HEK293T (cell line): ENCODE measurements at regions not wholly inside any gene's neighbourhood (a gene's known extent, or its start where the extent isn't known, plus 50 kb on each side); places are given as distances from the start of the nearest gene placed in this dataset.
A peak's percentile ranks its signal among the peaks of the same experiment; 100 is the strongest.

Source experiments
- CTCF ChIA-PET: fragments of 350-600 bp; formaldehyde crosslinking; extraction: SDS; loops from one replicate; lab custom pipeline; 2021; ENCODE audit warnings: antibody characterized with exemption, inconsistent platforms; lab: Yijun Ruan, JAX
- POLR2A ChIA-PET: fragments of 350-600 bp; formaldehyde crosslinking; extraction: SDS; loops from one replicate; lab custom pipeline; 2020; ENCODE audit warnings: antibody characterized with exemption, inconsistent platforms; lab: Yijun Ruan, JAX
- DNase-seq: peaks from one replicate; pipeline ENCODE4 v3.0.0; 2012; ENCODE audit warnings: mixed read lengths; ENCODE audit errors: extremely low spot score
- ARNT ChIP-seq: fragments of 450-650 bp; IDR thresholded peaks from 2 replicates; pipeline ENCODE4 v1.6.1; 2017; ENCODE audit warnings: mild to moderate bottlenecking
- BHLHE40 ChIP-seq: fragments of 450-650 bp; IDR thresholded peaks from 2 replicates; pipeline ENCODE4 v1.6.1; 2016; ENCODE audit warnings: mild to moderate bottlenecking, moderate library complexity, borderline replicate concordance
- CTBP1 ChIP-seq: fragments of 450-650 bp; IDR thresholded peaks from 2 replicates; pipeline ENCODE4 v1.6.1; 2016; ENCODE audit warnings: borderline replicate concordance
- ELF4 ChIP-seq: fragments of 450-650 bp; IDR thresholded peaks from 2 replicates; pipeline ENCODE4 v1.6.1; 2017; ENCODE audit warnings: antibody characterized with exemption
- FOXA1 ChIP-seq: fragments of 450-650 bp; IDR thresholded peaks from 2 replicates; pipeline ENCODE4 v1.6.1; 2016; ENCODE audit warnings: mild to moderate bottlenecking
- FOXK2 ChIP-seq: fragments of 450-650 bp; IDR thresholded peaks from 2 replicates; pipeline ENCODE4 v1.6.1; 2016; ENCODE audit warnings: mild to moderate bottlenecking
- FOXM1 ChIP-seq: fragments of 450-650 bp; IDR thresholded peaks from 2 replicates; pipeline ENCODE4 v1.6.1; 2017; ENCODE audit warnings: mild to moderate bottlenecking, borderline replicate concordance
- HDGF ChIP-seq: fragments of 450-650 bp; IDR thresholded peaks from 2 replicates; pipeline ENCODE4 v1.6.1; 2017; ENCODE audit warnings: antibody characterized with exemption, borderline replicate concordance
- L3MBTL2 ChIP-seq: fragments of 450-650 bp; conservative IDR thresholded peaks from 2 replicates; pipeline ENCODE4 v1.6.1; 2016; ENCODE audit warnings: mild to moderate bottlenecking
- LEF1 ChIP-seq: fragments of 450-650 bp; IDR thresholded peaks from 2 replicates; pipeline ENCODE4 v1.6.1; 2017; ENCODE audit warnings: mild to moderate bottlenecking, borderline replicate concordance
- NFRKB ChIP-seq: fragments of 450-650 bp; IDR thresholded peaks from 2 replicates; pipeline ENCODE4 v1.6.1; 2016; ENCODE audit warnings: mild to moderate bottlenecking, moderate library complexity
- PKNOX1 ChIP-seq: fragments of 450-650 bp; IDR thresholded peaks from 2 replicates; pipeline ENCODE4 v1.6.1; 2016
- SP1 ChIP-seq: fragments of 450-650 bp; IDR thresholded peaks from 2 replicates; pipeline ENCODE4 v1.6.1; 2017
- SUZ12 ChIP-seq: fragments of 450-650 bp; IDR thresholded peaks from 2 replicates; pipeline ENCODE4 v1.6.1; 2016; ENCODE audit warnings: mild to moderate bottlenecking
- TARDBP ChIP-seq: fragments of 450-650 bp; IDR thresholded peaks from 2 replicates; pipeline ENCODE4 v1.6.1; 2016
- ZNF384 ChIP-seq: fragments of 450-650 bp; IDR thresholded peaks from 2 replicates; pipeline ENCODE4 v1.6.1; 2016

- TF ChIP-seq FOXM1 (no peak), BHLHE40 (no peak)
- ChIA-PET CTCF (no interaction called here), POLR2A (no interaction called here)
- no peak for DNase-seq
These were observed 94.3 kb upstream of the DOCK10 start for GRCh38 chr2:225136552-225136951.

GRCh38 chr2:225131898-225132297 is 89.6 kb upstream of the DOCK10 start:
- TF ChIP-seq NFRKB = no peak
- TF ChIP-seq SUZ12 = no peak
- no peak for TF ChIP-seq FOXK2
- no peak for TF ChIP-seq LEF1
- no peak for DNase-seq
- ChIA-PET POLR2A (no interaction called here), CTCF (no interaction called here)

GRCh38 chr2:225130093-225130492 is 87.8 kb upstream of the DOCK10 start:
- no peak for TF ChIP-seq FOXK2
- POLR2A ChIA-PET = no interaction called here
- no peak for DNase-seq
- CTCF ChIA-PET = no interaction called here

GRCh38 chr2:225124311-225125017 is 82.2 kb upstream of the DOCK10 start:
- ChIA-PET CTCF (no interaction called here), POLR2A (no interaction called here)
- TF ChIP-seq ELF4 (no peak), FOXM1 (no peak), ARNT (no peak)
- DNase-seq = no peak

GRCh38 chr2:225122583-225123486 is 80.6 kb upstream of the DOCK10 start:
- ChIA-PET CTCF (interaction anchor here (0.6 to 1.1 kb wide), 2 partner anchors 82 to 538 kb away, joined by 3 to 4 read pairs; no protein-coding TSS in a partner anchor), POLR2A (no interaction called here)
- TF ChIP-seq LEF1 (no peak), FOXK2 (no peak)
- no peak for DNase-seq

- POLR2A ChIA-PET = no interaction called here
- TF ChIP-seq NFRKB = no peak
- 0 out of 2 replicates have a peak, but pooled peaks have one; percentile 13 for TF ChIP-seq PKNOX1
- DNase-seq = no peak
- CTCF ChIA-PET = interaction anchor here (0.6 to 1.1 kb wide), 2 partner anchors 81 to 539 kb away, joined by 3 to 4 read pairs; no protein-coding TSS in a partner anchor
These were observed 79.7 kb upstream of the DOCK10 start for GRCh38 chr2:225122007-225122406.

GRCh38 chr2:225120186-225120585 is 77.9 kb upstream of the DOCK10 start:
- CTCF ChIA-PET = no interaction called here
- no peak for DNase-seq
- no peak for TF ChIP-seq HDGF
- TF ChIP-seq LEF1 = no peak
- TF ChIP-seq BHLHE40 = no peak
- TF ChIP-seq L3MBTL2 = no peak
- TF ChIP-seq ZNF384 = no peak
- TF ChIP-seq FOXA1 = no peak
- TF ChIP-seq PKNOX1 = no peak
- TF ChIP-seq SP1 = no peak
- TF ChIP-seq NFRKB = no peak
- no peak for TF ChIP-seq SUZ12
- TF ChIP-seq FOXM1 = no peak
- no peak for TF ChIP-seq ARNT
- TF ChIP-seq FOXK2 = no peak
- POLR2A ChIA-PET = no interaction called here

- POLR2A ChIA-PET = no interaction called here
- CTCF ChIA-PET = no interaction called here
- no peak for TF ChIP-seq HDGF
- TF ChIP-seq L3MBTL2 = no peak
- TF ChIP-seq ZNF384 = no peak
- no peak for TF ChIP-seq LEF1
- no peak for TF ChIP-seq TARDBP
- TF ChIP-seq CTBP1 = no peak
- no peak for TF ChIP-seq FOXM1
- no peak for TF ChIP-seq BHLHE40
- no peak for TF ChIP-seq FOXA1
- no peak for TF ChIP-seq ARNT
- TF ChIP-seq SP1 = no peak
- TF ChIP-seq ELF4 = no peak
- no peak for TF ChIP-seq PKNOX1
- TF ChIP-seq SUZ12 = no peak
- DNase-seq = no peak
These were observed 74.9 kb upstream of the DOCK10 start for GRCh38 chr2:225117051-225117716.
